ENCODE measurements at regions not wholly inside any gene's neighbourhood (a gene's known extent, or its start where the extent isn't known, plus 50 kb on each side); places are given as distances from the start of the nearest gene placed in this dataset.

GRCh38 chr2:125837128-125837527 lies 818.8 kb upstream of the GYPC start:
- intact Hi-C loops (cut with DNase I; ENCODE audit: low total_unique reads), result no loop called here
- Histone ChIP-seq H3K4me3 (no peak overlapping the region), H3K27ac (no peak overlapping the region), H3K36me3 (no peaks in the 10 kb centered on the region), H3K27me3 (no peaks in the 10 kb centered on the region), H3K9me3 (peaks cover 0 to 7% (median 0%) of the 10 kb centered on the region in 4 donors), H3K4me1 (no peaks in the 10 kb centered on the region)
- WGBS, 5 donors, result 20 to 31% (median 26%) methylated on average over 3 of the region's 3 CpGs
- DNase-seq, result peak in 1 of 2 donors; percentile 24
- TF ChIP-seq POLR2A (IDR thresholded peaks at IDR 0.05), result no peak

GRCh38 chr2:125837611-125838010 lies 818.3 kb upstream of the GYPC start:
- Histone ChIP-seq H3K27me3 (no peaks in the 10 kb centered on the region), H3K27ac (no peak overlapping the region), H3K9me3 (peaks cover 0 to 7% (median 0%) of the 10 kb centered on the region in 4 donors), H3K4me1 (no peaks in the 10 kb centered on the region), H3K4me3 (no peak overlapping the region), H3K36me3 (no peaks in the 10 kb centered on the region)
- DNase-seq, result no peak
- WGBS, 5 donors, result 57 to 68% (median 67%) methylated on average over 5 of the region's 5 CpGs
- TF ChIP-seq EP300 (IDR thresholded peaks at IDR 0.05) (no peak), CTCF (IDR thresholded peaks at IDR 0.05) (no peak), POLR2A (IDR thresholded peaks at IDR 0.05) (no peak), POLR2AphosphoS5 (IDR thresholded peaks at IDR 0.05) (no peak)
- intact Hi-C loops (cut with DNase I; ENCODE audit: low total_unique reads), result no loop called here

- H3K27ac ChIP-seq, result no peak overlapping the region
- no peak for DNase-seq
- no peaks in the 10 kb centered on the region for H3K9me3 ChIP-seq
These were observed 816.0 kb upstream of the GYPC start for GRCh38 chr2:125839945-125840344.

GRCh38 chr2:125842041-125842440 lies 813.9 kb upstream of the GYPC start:
- no peak overlapping the region for H3K27ac ChIP-seq
- H3K36me3 ChIP-seq, result no peaks in the 10 kb centered on the region
- WGBS, 5 donors, result 54 to 78% (median 67%) methylated on average over 1 of the region's 1 CpG
- no peaks in the 10 kb centered on the region for H3K27me3 ChIP-seq
- H3K4me1 ChIP-seq, result no peaks in the 10 kb centered on the region
- DNase-seq, result no peak
- no peak overlapping the region for H3K4me3 ChIP-seq
- TF ChIP-seq POLR2AphosphoS5 (IDR thresholded peaks at IDR 0.05), result no peak
- TF ChIP-seq POLR2A (IDR thresholded peaks at IDR 0.05), result no peak
- no peak for TF ChIP-seq EP300 (IDR thresholded peaks at IDR 0.05)
- TF ChIP-seq CTCF (IDR thresholded peaks at IDR 0.05), result no peak
- no peaks in the 10 kb centered on the region for H3K9me3 ChIP-seq
- intact Hi-C loops (cut with DNase I; ENCODE audit: low total_unique reads), result no loop called here

More at GRCh38 chr2:125839945-125840344, 816.0 kb upstream of the GYPC start:
- intact Hi-C loops (cut with DNase I; ENCODE audit: low total_unique reads), result no loop called here
- Histone ChIP-seq H3K4me1 (no peaks in the 10 kb centered on the region), H3K36me3 (no peaks in the 10 kb centered on the region), H3K4me3 (no peak overlapping the region), H3K27me3 (no peaks in the 10 kb centered on the region)
- no peak for TF ChIP-seq EP300 (IDR thresholded peaks at IDR 0.05)
- TF ChIP-seq POLR2A (IDR thresholded peaks at IDR 0.05), result no peak
- no peak for TF ChIP-seq CTCF (IDR thresholded peaks at IDR 0.05)
- no peak for TF ChIP-seq POLR2AphosphoS5 (IDR thresholded peaks at IDR 0.05)

GRCh38 chr2:125850541-125850940 lies 805.4 kb upstream of the GYPC start:
- TF ChIP-seq POLR2AphosphoS5 (IDR thresholded peaks at IDR 0.05) (no peak), POLR2A (IDR thresholded peaks at IDR 0.05) (no peak), CTCF (IDR thresholded peaks at IDR 0.05) (no peak), EP300 (IDR thresholded peaks at IDR 0.05) (no peak)
- no peak for DNase-seq
- intact Hi-C loops (cut with DNase I; ENCODE audit: low total_unique reads), result no loop called here

More at GRCh38 chr2:125850541-125850940, 805.4 kb upstream of the GYPC start:
- Histone ChIP-seq H3K27ac (no peak overlapping the region), H3K4me1 (no peaks in the 10 kb centered on the region), H3K36me3 (no peaks in the 10 kb centered on the region), H3K27me3 (no peaks in the 10 kb centered on the region), H3K4me3 (no peak overlapping the region), H3K9me3 (peaks cover 0 to 11% (median 7%) of the 10 kb centered on the region in 4 donors)

Measured in stomach (tissue), 8 donors.